GM23338 (cell line): ENCODE measurements at regions not wholly inside any gene's neighbourhood (a gene's known extent, or its start where the extent isn't known, plus 50 kb on each side); places are given as distances from the start of the nearest gene placed in this dataset.

Experiments
- ATAC-seq: fragments of 200-7000 bp; cut with Tn5 transposase; 3 replicates; pipeline ENCODE4 v1.9.1; 2020
- DNase-seq: peaks from one replicate; pipeline ENCODE4 v3.0.0-alpha.2; 2015; ENCODE audit warnings: low spot score
- H2AFZ ChIP-seq: fragments of 200-600 bp; sonication (generic); 2 replicates; pipeline ENCODE4 v1.8.0; 2016; ENCODE audit warnings: antibody characterized with exemption, mild to moderate bottlenecking, moderate library complexity
- H3F3A ChIP-seq: fragments of 200-600 bp; sonication (generic); replicated peaks from 2 replicates; pipeline ENCODE4 v1.8.0; 2017; ENCODE audit warnings: antibody characterized with exemption, mixed run types, low read depth
- H3K27ac ChIP-seq: fragments of 200-600 bp; sonication (generic); 2 replicates; pipeline ENCODE4 v1.6.1; 2016; ENCODE audit warnings: low read depth
- H3K27me3 ChIP-seq: fragments of 200-600 bp; sonication (generic); 2 replicates; pipeline ENCODE4 v1.8.0; 2016; ENCODE audit warnings: mild to moderate bottlenecking, mixed run types, moderate library complexity; ENCODE audit not compliant: insufficient read depth
- H3K36me3 ChIP-seq: fragments of 200-600 bp; sonication (generic); 2 replicates; pipeline ENCODE4 v1.8.0; 2016; ENCODE audit warnings: mild to moderate bottlenecking; ENCODE audit not compliant: insufficient read depth
- H3K4me1 ChIP-seq: fragments of 200-600 bp; sonication (generic); 2 replicates; pipeline ENCODE4 v1.8.0; 2016; ENCODE audit warnings: mild to moderate bottlenecking, moderate library complexity; ENCODE audit not compliant: insufficient read depth
- H3K4me2 ChIP-seq: fragments of 200-600 bp; sonication (generic); 2 replicates; pipeline ENCODE4 v1.7.1; 2017; ENCODE audit warnings: mixed run types
- H3K4me3 ChIP-seq: fragments of 200-600 bp; sonication (generic); 2 replicates; pipeline ENCODE4 v1.6.1; 2016; ENCODE audit warnings: mixed run types
- H3K79me2 ChIP-seq: fragments of 200-600 bp; sonication (generic); replicated peaks from 2 replicates; pipeline ENCODE4 v1.8.0; 2017; ENCODE audit warnings: mild to moderate bottlenecking; ENCODE audit not compliant: insufficient read depth
- H3K9me2 ChIP-seq: fragments of 200-600 bp; sonication (generic); 2 replicates; pipeline ENCODE4 v1.8.0; 2017; ENCODE audit not compliant: insufficient read depth
- H4K20me1 ChIP-seq: fragments of 200-600 bp; sonication (generic); replicated peaks from 2 replicates; pipeline ENCODE4 v1.8.0; 2017; ENCODE audit warnings: mild to moderate bottlenecking; ENCODE audit not compliant: insufficient read depth
- H3K27ac Mint-ChIP-seq: 2 replicates; pipeline ENCODE4 v1.8.0; 2020; ENCODE audit warnings: inconsistent platforms, mild to moderate bottlenecking, moderate library complexity, mixed read lengths
- H3K27me3 Mint-ChIP-seq: 3 replicates; pipeline ENCODE4 v1.8.0; 2022; ENCODE audit warnings: low read depth, mild to moderate bottlenecking, moderate library complexity, mixed read lengths, inconsistent platforms; ENCODE audit not compliant: insufficient read depth, poor library complexity
- H3K36me3 Mint-ChIP-seq: 3 replicates; pipeline ENCODE4 v1.8.0; 2021; ENCODE audit warnings: low read depth, mild to moderate bottlenecking, inconsistent platforms, moderate library complexity, mixed read lengths
- H3K4me1 Mint-ChIP-seq: 3 replicates; pipeline ENCODE4 v1.8.0; 2020; ENCODE audit warnings: mild to moderate bottlenecking, inconsistent platforms, mixed read lengths
- H3K4me3 Mint-ChIP-seq: 3 replicates; pipeline ENCODE4 v1.8.0; 2021; ENCODE audit warnings: moderate library complexity, mild to moderate bottlenecking, inconsistent platforms, mixed read lengths
- H3K9me3 Mint-ChIP-seq: 3 replicates; pipeline ENCODE4 v1.8.0; 2020; ENCODE audit warnings: moderate library complexity, mild to moderate bottlenecking, inconsistent platforms, mixed read lengths
- CREB1 ChIP-seq: fragments of 250-450 bp; sonication (Bioruptor Pico); IDR thresholded peaks from 2 replicates; pipeline ENCODE4 v1.5.0; 2020; ENCODE audit warnings: low read depth, mild to moderate bottlenecking, moderate library complexity
- EZH2 ChIP-seq: fragments of 200-600 bp; sonication (generic); IDR thresholded peaks from one replicate; pipeline ENCODE4 v1.8.0; 2017; ENCODE audit warnings: antibody characterized with exemption, mild to moderate bottlenecking, low read depth; ENCODE audit not compliant: unreplicated experiment
- EZH2phosphoT487 ChIP-seq: fragments of 200-600 bp; sonication (generic); IDR thresholded peaks from one replicate; pipeline ENCODE4 v1.8.1; 2018; ENCODE audit warnings: antibody characterized with exemption; ENCODE audit not compliant: unreplicated experiment
- JUNB ChIP-seq: IDR thresholded peaks from one replicate; pipeline ENCODE4 v1.6.1; 2016; ENCODE audit warnings: antibody characterized with exemption; ENCODE audit not compliant: unreplicated experiment
- NANOG ChIP-seq: IDR thresholded peaks from 2 replicates; pipeline ENCODE4 v1.6.1; 2016; ENCODE audit warnings: antibody characterized with exemption, borderline replicate concordance
- STAT1 ChIP-seq: IDR thresholded peaks from one replicate; pipeline ENCODE4 v1.6.1; 2016; ENCODE audit warnings: antibody characterized with exemption; ENCODE audit not compliant: unreplicated experiment
- ZNF331 ChIP-seq: fragments of 250-450 bp; sonication (Bioruptor Pico); IDR thresholded peaks from 2 replicates; pipeline ENCODE4 v1.5.0; 2020; ENCODE audit warnings: low read depth, mild to moderate bottlenecking, moderate library complexity
- TF ChIP-seq, protein P1 (sequence below): IDR thresholded peaks from one replicate; pipeline ENCODE4 v1.6.1; 2018; ENCODE audit warnings: antibody characterized with exemption; ENCODE audit not compliant: unreplicated experiment
- TF ChIP-seq, protein P2 (sequence below), 2 experiments: fragments of 200-600 bp in 1 of 2; sonication (generic) in 1 of 2; conservative IDR thresholded peaks; 2 replicates each; pipeline versions ENCODE4 v1.5.1 to v1.6.1; 2016 to 2017; ENCODE audit warnings: antibody characterized with exemption in 2 of 2, low read depth in 2 of 2, mild to moderate bottlenecking in 2 of 2, moderate library complexity in 1 of 2
- TF ChIP-seq, protein P3 (sequence below): IDR thresholded peaks from 2 replicates; pipeline ENCODE4 v1.6.1; 2016; ENCODE audit warnings: antibody characterized with exemption

DNA sequence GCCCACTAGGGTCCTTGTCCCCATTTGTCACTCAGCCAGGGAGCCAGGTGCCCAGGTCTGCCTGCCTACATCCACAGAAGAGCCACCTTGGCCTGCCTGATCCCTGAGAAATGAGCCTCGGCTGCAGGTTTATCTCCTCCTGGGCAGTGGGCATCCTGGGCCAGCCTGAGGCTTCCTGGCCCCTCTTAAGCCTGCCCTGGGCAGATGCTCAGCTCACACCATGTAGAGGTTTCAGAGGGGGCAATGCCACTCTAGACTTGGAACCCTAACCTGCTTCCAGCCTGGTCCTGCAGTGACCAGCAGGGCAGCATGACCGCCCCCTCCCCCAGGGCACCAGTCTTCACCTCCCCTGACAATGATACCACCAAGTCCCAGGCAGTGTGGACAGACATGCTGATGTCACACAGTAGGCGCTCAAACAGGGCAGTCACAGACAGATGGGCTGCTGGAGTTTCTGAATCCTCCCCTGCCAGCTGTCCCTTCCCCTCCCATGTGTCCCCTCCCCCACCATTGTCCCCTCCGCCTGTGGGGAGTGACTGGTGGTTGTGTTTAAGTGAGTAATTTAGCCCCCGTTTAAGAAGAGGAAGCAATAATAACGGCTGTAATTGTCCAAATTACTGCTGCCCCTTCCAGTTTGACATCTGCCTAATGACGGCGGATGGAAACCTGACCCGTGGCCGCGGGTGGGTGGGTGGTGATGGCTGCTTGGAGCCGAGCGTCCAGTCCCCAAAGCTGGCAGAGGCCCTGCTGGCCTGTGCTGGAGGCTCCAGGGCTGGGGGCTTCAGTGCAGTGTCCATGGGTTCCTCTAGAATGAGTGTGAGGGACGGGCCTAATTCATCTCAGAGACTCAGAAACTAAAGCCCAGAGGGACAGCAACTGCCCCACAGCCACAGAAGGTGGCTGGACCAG lies 147.7 kb downstream of the BARX1 start (continued):
- TF ChIP-seq, protein P1, sequence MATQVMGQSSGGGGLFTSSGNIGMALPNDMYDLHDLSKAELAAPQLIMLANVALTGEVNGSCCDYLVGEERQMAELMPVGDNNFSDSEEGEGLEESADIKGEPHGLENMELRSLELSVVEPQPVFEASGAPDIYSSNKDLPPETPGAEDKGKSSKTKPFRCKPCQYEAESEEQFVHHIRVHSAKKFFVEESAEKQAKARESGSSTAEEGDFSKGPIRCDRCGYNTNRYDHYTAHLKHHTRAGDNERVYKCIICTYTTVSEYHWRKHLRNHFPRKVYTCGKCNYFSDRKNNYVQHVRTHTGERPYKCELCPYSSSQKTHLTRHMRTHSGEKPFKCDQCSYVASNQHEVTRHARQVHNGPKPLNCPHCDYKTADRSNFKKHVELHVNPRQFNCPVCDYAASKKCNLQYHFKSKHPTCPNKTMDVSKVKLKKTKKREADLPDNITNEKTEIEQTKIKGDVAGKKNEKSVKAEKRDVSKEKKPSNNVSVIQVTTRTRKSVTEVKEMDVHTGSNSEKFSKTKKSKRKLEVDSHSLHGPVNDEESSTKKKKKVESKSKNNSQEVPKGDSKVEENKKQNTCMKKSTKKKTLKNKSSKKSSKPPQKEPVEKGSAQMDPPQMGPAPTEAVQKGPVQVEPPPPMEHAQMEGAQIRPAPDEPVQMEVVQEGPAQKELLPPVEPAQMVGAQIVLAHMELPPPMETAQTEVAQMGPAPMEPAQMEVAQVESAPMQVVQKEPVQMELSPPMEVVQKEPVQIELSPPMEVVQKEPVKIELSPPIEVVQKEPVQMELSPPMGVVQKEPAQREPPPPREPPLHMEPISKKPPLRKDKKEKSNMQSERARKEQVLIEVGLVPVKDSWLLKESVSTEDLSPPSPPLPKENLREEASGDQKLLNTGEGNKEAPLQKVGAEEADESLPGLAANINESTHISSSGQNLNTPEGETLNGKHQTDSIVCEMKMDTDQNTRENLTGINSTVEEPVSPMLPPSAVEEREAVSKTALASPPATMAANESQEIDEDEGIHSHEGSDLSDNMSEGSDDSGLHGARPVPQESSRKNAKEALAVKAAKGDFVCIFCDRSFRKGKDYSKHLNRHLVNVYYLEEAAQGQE: no peak
- no peak for TF ChIP-seq EZH2phosphoT487
- TF ChIP-seq EZH2: no peak
- TF ChIP-seq CREB1 (CRISPR knock-in tag): no peak
- no peak for TF ChIP-seq ZNF331 (CRISPR knock-in tag)
- TF ChIP-seq, protein P2, sequence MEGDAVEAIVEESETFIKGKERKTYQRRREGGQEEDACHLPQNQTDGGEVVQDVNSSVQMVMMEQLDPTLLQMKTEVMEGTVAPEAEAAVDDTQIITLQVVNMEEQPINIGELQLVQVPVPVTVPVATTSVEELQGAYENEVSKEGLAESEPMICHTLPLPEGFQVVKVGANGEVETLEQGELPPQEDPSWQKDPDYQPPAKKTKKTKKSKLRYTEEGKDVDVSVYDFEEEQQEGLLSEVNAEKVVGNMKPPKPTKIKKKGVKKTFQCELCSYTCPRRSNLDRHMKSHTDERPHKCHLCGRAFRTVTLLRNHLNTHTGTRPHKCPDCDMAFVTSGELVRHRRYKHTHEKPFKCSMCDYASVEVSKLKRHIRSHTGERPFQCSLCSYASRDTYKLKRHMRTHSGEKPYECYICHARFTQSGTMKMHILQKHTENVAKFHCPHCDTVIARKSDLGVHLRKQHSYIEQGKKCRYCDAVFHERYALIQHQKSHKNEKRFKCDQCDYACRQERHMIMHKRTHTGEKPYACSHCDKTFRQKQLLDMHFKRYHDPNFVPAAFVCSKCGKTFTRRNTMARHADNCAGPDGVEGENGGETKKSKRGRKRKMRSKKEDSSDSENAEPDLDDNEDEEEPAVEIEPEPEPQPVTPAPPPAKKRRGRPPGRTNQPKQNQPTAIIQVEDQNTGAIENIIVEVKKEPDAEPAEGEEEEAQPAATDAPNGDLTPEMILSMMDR (conservative IDR thresholded peaks at IDR 0.05; ENCODE audit: low read depth in 2 of 2): no peak
- TF ChIP-seq STAT1: no peak
- TF ChIP-seq, protein P3, sequence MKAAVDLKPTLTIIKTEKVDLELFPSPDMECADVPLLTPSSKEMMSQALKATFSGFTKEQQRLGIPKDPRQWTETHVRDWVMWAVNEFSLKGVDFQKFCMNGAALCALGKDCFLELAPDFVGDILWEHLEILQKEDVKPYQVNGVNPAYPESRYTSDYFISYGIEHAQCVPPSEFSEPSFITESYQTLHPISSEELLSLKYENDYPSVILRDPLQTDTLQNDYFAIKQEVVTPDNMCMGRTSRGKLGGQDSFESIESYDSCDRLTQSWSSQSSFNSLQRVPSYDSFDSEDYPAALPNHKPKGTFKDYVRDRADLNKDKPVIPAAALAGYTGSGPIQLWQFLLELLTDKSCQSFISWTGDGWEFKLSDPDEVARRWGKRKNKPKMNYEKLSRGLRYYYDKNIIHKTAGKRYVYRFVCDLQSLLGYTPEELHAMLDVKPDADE: no peak

DNA sequence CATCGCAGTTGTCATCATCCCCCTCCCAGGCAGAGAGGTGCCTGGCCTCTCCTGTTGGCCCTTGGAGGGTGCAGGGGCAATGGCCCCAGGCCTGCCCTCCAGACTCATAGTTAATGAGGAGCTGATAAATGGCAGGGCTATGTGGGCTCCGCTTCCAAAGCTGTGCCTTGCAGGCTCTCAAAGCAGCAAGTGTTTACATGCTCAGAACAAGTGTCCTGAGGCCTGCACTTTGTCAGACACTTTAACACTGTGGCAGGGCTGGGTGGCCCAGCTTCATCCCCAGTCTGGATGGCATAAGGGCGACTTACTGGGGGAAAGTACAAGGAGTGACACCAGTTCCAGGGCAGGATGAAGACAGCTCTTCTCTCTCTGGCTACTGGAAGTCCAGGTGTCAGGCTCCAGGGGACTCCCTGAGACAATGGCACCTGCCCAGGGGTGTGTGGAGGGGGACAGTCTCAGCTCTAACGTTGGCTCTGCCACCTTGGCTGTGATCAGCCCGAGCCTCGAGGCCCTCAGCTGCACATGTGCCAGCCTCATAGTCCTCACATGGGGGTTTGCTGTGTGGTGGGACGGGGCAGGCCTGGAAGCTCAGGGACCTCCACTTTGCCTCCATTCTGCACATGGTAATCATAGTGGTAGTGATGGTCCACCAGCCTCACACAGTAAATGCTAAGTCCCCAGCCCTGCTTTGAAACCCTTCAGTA lies 153.4 kb downstream of the BARX1 start:
- Histone ChIP-seq H3K4me2 (no peak overlapping the region), H3K27ac (no peak overlapping the region), H3K4me1 (no peaks in the 10 kb centered on the region), H3K9me2 (no peaks in the 10 kb centered on the region), H3K27me3 (no peaks in the 10 kb centered on the region), H3K79me2 (no peaks in the 10 kb centered on the region), H3K4me3 (no peak overlapping the region), H3K36me3 (no peaks in the 10 kb centered on the region), H3F3A (no peaks in the 10 kb centered on the region), H2AFZ (no peak overlapping the region), H4K20me1 (no peaks in the 10 kb centered on the region)
- ATAC-seq: no peak
- Mint-ChIP-seq H3K4me3 (no peak overlapping the region), H3K9me3 (peaks cover 7% of the 10 kb centered on the region; the same call in 2 of the 3 replicates), H3K27me3 (no peaks in the 10 kb centered on the region), H3K36me3 (no peaks in the 10 kb centered on the region), H3K27ac (no peak overlapping the region), H3K4me1 (no peaks in the 10 kb centered on the region)
- DNase-seq: no peak
- TF ChIP-seq EZH2: no peak
- TF ChIP-seq, protein P1: no peak
- TF ChIP-seq, protein P2 (conservative IDR thresholded peaks at IDR 0.05; ENCODE audit: low read depth in 2 of 2): no peak
- TF ChIP-seq STAT1: no peak
- no peak for TF ChIP-seq JUNB
- TF ChIP-seq EZH2phosphoT487: no peak
- TF ChIP-seq NANOG: no peak
